ENCODE measurements at regions not wholly inside any gene's neighbourhood (a gene's known extent, or its start where the extent isn't known, plus 50 kb on each side); places are given as distances from the start of the nearest gene placed in this dataset.

DNA sequence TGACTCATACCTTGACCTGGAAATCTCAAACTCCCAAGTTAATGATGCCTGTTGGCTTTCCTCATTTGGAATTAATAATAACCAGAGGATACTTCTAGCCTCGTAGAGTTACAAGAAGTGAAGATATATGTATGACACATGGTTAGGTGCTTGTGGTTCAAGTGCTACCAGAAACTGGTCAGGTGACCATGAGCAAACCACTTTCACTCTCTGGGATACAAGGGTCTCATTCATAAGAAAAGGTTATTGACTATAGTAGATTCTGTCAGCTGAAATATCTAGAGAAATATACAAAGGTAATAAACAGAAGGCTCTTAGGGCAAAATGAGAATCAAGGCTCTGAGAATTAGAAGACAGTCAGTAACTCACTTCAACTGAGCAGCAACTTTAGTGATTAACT is 233.3 kb downstream of the KCNA4 start:
- TF ChIP-seq, protein P1, sequence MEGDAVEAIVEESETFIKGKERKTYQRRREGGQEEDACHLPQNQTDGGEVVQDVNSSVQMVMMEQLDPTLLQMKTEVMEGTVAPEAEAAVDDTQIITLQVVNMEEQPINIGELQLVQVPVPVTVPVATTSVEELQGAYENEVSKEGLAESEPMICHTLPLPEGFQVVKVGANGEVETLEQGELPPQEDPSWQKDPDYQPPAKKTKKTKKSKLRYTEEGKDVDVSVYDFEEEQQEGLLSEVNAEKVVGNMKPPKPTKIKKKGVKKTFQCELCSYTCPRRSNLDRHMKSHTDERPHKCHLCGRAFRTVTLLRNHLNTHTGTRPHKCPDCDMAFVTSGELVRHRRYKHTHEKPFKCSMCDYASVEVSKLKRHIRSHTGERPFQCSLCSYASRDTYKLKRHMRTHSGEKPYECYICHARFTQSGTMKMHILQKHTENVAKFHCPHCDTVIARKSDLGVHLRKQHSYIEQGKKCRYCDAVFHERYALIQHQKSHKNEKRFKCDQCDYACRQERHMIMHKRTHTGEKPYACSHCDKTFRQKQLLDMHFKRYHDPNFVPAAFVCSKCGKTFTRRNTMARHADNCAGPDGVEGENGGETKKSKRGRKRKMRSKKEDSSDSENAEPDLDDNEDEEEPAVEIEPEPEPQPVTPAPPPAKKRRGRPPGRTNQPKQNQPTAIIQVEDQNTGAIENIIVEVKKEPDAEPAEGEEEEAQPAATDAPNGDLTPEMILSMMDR (IDR thresholded peaks at IDR 0.05) = no peak

DNA sequence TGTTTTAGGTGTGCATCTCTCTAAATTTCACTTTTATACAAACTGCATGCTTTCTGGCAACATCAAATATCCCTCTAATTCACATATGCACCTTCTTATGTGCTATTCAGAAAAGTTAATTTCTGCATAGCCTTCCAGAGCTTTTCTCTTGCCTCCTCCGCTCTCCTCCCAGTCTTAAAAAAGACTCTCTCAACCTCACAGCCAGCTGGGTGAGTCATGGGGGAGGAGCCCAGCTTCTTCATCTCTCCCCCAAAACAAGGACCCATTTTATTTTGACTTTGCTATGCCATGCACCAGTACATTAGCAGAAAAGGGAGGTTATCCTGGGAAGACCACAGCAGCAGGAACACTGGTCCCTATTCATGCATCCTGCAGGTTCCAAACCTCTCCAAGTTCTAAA is 234.4 kb downstream of the KCNA4 start:
- TF ChIP-seq, protein P1 (IDR thresholded peaks at IDR 0.05) = no peak

DNA sequence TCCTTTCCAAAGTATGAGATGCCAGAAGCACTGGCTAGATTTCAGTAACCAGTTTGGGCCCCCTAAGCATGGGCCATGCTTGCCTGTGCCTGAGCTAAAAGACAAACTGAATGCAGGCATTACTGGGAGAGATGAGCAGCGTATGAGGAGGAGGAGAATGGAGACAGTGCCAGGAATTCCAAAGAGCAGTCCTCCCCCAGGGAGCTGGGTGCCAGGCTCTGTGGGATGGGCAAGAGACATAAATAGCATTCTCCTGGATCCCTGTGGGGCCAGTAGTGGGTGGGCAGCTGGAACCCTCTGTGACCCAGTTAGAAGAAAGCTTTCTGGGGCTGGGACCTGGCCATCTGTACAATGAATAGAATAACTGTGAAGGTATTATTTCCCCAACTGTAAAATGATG is 235.6 kb downstream of the KCNA4 start:
- TF ChIP-seq, protein P1 (IDR thresholded peaks at IDR 0.05) = no peak

DNA sequence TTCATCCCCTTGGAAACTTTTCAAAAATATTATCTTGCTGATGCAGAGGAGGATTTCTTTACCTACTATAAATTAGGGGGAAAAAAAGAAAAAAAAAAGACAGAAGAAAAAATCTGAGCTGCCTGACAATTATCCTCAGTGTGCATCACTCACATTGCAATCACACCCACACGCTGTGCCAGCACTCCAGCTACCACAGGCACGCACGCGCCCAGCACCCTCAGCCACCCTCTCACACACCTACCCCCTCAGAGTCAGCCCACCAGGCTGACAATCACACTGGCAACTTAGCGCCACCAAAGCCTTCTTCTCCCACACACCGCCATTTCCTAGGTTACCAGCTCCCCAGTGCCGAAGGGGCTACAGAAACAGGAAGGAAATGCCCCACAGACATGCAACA is 236.1 kb downstream of the KCNA4 start:
- TF ChIP-seq, protein P1 (IDR thresholded peaks at IDR 0.05) = no peak

DNA sequence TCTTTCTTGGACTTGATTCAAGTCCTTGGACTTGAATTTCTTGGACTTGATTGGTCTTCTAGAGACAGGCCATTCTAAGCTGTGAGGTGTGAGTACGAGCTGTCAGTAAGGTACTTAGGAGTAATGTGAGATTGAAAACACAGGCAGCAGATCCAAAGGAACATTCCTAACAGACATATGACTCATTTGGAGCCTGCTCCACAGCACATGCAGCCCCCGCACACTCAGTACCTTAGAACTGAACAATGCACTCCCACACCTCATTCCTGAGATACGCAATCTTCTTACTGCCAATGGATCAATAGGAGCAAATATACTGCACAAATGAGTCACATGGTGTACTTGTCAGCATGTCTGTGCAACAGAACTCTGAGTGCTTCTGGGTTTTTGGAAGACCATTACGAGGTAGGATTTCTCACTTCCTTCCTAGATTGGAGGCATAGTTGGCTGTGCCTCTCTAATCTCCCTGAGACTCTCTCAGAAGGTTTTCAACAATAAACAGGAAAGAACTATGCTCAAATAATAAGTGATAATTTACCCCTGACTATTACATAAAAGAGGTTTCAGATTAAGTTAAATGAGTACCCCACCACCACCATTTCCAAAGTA is 243.1 kb downstream of the KCNA4 start:
- TF ChIP-seq, protein P1 (IDR thresholded peaks at IDR 0.05) = no peak

DNA sequence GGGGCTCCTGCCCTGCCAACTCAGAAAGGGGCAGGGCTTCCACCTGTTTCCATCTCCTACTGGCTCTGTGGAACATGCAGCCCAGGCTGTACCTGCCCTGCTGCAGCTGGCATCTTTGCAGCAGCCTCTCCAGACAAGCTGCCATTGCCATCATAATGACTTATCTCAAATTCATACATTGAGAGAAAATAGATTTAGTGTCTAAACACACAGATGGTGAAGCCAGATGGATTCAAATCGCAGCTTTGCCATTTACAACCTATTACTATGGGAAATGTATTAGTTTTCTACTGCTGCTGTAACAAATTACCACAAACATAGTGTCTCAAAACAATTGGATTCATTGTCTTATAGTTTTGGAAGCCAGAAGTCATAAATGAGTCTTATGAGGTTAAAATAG is 260.0 kb downstream of the KCNA4 start:
- TF ChIP-seq, protein P1 (IDR thresholded peaks at IDR 0.05) = no peak

DNA sequence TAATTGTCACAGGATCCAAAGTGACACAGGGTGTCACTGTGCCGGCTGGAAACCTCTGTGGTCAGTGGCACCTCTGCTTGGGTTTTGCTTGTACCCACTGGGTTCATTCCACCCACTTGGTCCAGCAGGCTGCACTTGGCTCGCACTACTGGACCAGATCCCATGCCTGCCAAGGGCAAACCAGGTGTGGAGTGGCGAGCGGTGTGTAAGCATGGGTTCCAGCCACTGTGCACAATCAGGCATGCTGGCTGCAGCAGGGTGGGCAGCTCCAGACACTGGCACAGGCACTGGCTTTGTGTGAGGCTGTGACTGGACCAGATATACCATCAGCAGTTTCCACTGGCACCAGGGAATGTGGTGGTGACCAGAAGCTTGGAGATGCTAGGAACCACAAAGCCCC is 261.4 kb downstream of the KCNA4 start:
- TF ChIP-seq, protein P1 (IDR thresholded peaks at IDR 0.05) = no peak

DNA sequence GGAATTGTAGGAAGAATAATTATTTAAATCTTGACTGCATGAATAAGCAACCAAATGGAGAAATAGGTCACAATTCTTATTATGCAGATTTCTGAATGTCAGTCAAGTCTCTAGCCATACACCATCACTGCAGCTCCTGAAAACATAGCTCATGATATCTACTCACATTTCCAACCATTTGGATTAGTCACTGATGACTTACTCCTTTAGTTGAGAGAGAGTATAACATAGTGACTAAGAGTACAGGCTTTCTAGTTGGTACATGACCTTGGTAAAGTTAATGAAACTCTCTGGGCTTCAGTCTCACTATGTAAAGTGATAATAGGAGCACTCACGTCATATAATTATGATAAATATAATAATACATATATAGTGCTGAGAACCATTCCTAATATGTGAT is 265.2 kb downstream of the KCNA4 start:
- TF ChIP-seq, protein P1 (IDR thresholded peaks at IDR 0.05) = no peak

All from LNCAP (cell line).